ENCODE measurements at regions not wholly inside any gene's neighbourhood (a gene's known extent, or its start where the extent isn't known, plus 50 kb on each side); places are given as distances from the start of the nearest gene placed in this dataset.

- Mint-ChIP-seq H3K4me1 (ENCODE audit: low read depth) (no peaks in the 10 kb centered on the region), H3K4me3 (no peak overlapping the region), H3K27me3 (no peaks in the 10 kb centered on the region), H3K27ac (no peak overlapping the region), H3K36me3 (ENCODE audit: low read depth) (no peaks in the 10 kb centered on the region), H3K9me3 (no peaks in the 10 kb centered on the region)
- Histone ChIP-seq H3K36me3 (ENCODE audit: insufficient read depth, low read length) (no peaks in the 10 kb centered on the region), H3K27ac (ENCODE audit: low read depth in 1 of 2, low read length in 2 of 2) (no peak overlapping the region), H3K27me3 (ENCODE audit: control insufficient read depth in 1 of 2, insufficient read depth in 2 of 2, low read length in 2 of 2) (no peaks in the 10 kb centered on the region), H3K4me1 (ENCODE audit: insufficient read depth, low read length) (no peaks in the 10 kb centered on the region), H3K9me3 (ENCODE audit: control insufficient read depth in 1 of 2, insufficient read depth in 1 of 2, low read length in 2 of 2) (no peaks in the 10 kb centered on the region), H3K4me3 (ENCODE audit: low read length) (no peak overlapping the region)
- ATAC-seq (ENCODE audit: poor library complexity) (no peak), DNase-seq (no peak)
- TF ChIP-seq, protein P1, sequence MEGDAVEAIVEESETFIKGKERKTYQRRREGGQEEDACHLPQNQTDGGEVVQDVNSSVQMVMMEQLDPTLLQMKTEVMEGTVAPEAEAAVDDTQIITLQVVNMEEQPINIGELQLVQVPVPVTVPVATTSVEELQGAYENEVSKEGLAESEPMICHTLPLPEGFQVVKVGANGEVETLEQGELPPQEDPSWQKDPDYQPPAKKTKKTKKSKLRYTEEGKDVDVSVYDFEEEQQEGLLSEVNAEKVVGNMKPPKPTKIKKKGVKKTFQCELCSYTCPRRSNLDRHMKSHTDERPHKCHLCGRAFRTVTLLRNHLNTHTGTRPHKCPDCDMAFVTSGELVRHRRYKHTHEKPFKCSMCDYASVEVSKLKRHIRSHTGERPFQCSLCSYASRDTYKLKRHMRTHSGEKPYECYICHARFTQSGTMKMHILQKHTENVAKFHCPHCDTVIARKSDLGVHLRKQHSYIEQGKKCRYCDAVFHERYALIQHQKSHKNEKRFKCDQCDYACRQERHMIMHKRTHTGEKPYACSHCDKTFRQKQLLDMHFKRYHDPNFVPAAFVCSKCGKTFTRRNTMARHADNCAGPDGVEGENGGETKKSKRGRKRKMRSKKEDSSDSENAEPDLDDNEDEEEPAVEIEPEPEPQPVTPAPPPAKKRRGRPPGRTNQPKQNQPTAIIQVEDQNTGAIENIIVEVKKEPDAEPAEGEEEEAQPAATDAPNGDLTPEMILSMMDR (IDR thresholded peaks at IDR 0.05), result no peak
- ChIA-PET CTCF (no interaction called here), POLR2A (no interaction called here)
- intact Hi-C loops (cut with DNase I, micrococcal nuclease), result no loop called here
These were observed 492.5 kb upstream of the POU3F3 start for GRCh38 chr2:104361414-104361813.

- Histone ChIP-seq H3K9me3 (ENCODE audit: control insufficient read depth in 1 of 2, insufficient read depth in 1 of 2, low read length in 2 of 2) (no peaks in the 10 kb centered on the region), H3K36me3 (ENCODE audit: insufficient read depth, low read length) (no peaks in the 10 kb centered on the region), H3K27me3 (ENCODE audit: control insufficient read depth in 1 of 2, insufficient read depth in 2 of 2, low read length in 2 of 2) (no peaks in the 10 kb centered on the region), H3K4me3 (ENCODE audit: low read length) (no peak overlapping the region), H3K27ac (ENCODE audit: low read depth in 1 of 2, low read length in 2 of 2) (no peak overlapping the region), H3K4me1 (ENCODE audit: insufficient read depth, low read length) (no peaks in the 10 kb centered on the region)
- CTCF ChIA-PET, result no interaction called here
- Mint-ChIP-seq H3K36me3 (ENCODE audit: low read depth) (no peaks in the 10 kb centered on the region), H3K27me3 (peaks cover 13% of the 10 kb centered on the region), H3K4me1 (ENCODE audit: low read depth) (no peaks in the 10 kb centered on the region), H3K4me3 (no peak overlapping the region), H3K9me3 (no peaks in the 10 kb centered on the region), H3K27ac (no peak overlapping the region)
- TF ChIP-seq, protein P1 (IDR thresholded peaks at IDR 0.05), result no peak
- POLR2A ChIA-PET, result no interaction called here
- no peak for DNase-seq
- intact Hi-C loops (cut with DNase I, micrococcal nuclease), result no loop called here
- ATAC-seq (ENCODE audit: poor library complexity), result no peak
These were observed 485.8 kb upstream of the POU3F3 start for GRCh38 chr2:104368089-104368488.

GRCh38 chr2:104371087-104371781, 482.7 kb upstream of the POU3F3 start:
- no peaks in the 10 kb centered on the region for H3K4me1 ChIP-seq (ENCODE audit: insufficient read depth, low read length)
- DNase-seq, result no peak
- TF ChIP-seq, protein P1 (IDR thresholded peaks at IDR 0.05), result no peak
- no peak overlapping the region for H3K4me3 ChIP-seq (ENCODE audit: low read length)
- Mint-ChIP-seq H3K36me3 (ENCODE audit: low read depth) (no peaks in the 10 kb centered on the region), H3K9me3 (no peaks in the 10 kb centered on the region), H3K4me1 (ENCODE audit: low read depth) (no peaks in the 10 kb centered on the region), H3K27ac (no peak overlapping the region), H3K27me3 (peaks cover 13% of the 10 kb centered on the region), H3K4me3 (no peak overlapping the region)
- no peaks in the 10 kb centered on the region for H3K36me3 ChIP-seq (ENCODE audit: insufficient read depth, low read length)
- ChIA-PET CTCF (no interaction called here), POLR2A (no interaction called here)
- no peak for ATAC-seq (ENCODE audit: poor library complexity)
- H3K9me3 ChIP-seq (ENCODE audit: control insufficient read depth in 1 of 2, insufficient read depth in 1 of 2, low read length in 2 of 2), result no peaks in the 10 kb centered on the region
- no peaks in the 10 kb centered on the region for H3K27me3 ChIP-seq (ENCODE audit: control insufficient read depth in 1 of 2, insufficient read depth in 2 of 2, low read length in 2 of 2)
- H3K27ac ChIP-seq (ENCODE audit: low read depth in 1 of 2, low read length in 2 of 2), result no peak overlapping the region
- intact Hi-C loops (cut with DNase I, micrococcal nuclease), result no loop called here
